ENCODE measurements at regions not wholly inside any gene's neighbourhood (a gene's known extent, or its start where the extent isn't known, plus 50 kb on each side); places are given as distances from the start of the nearest gene placed in this dataset.
"Not testable (repeated sequence)": the region's sequence is repeated elsewhere in the genome, so short reads cannot be mapped to it uniquely, and the experiment has no call there.

GRCh38 chr15:70367913-70368705 is 270.4 kb upstream of the TLE3 start:
- DNase-seq (ENCODE audit: low read depth), result not testable (repeated sequence)

- not testable (repeated sequence) for DNase-seq (ENCODE audit: low read depth)
Measured at GRCh38 chr15:70364023-70364422, 266.3 kb upstream of the TLE3 start.

- no peak for DNase-seq (ENCODE audit: low read depth)
Measured at GRCh38 chr15:70362886-70363285, 265.2 kb upstream of the TLE3 start.

GRCh38 chr15:70362350-70362749 is 264.6 kb upstream of the TLE3 start:
- no peak for DNase-seq (ENCODE audit: low read depth)

- DNase-seq (ENCODE audit: low read depth), result no peak
Measured at GRCh38 chr15:70361891-70362290, 264.2 kb upstream of the TLE3 start.

GRCh38 chr15:70361106-70361505 is 263.4 kb upstream of the TLE3 start:
- DNase-seq (ENCODE audit: low read depth), result no peak

GRCh38 chr15:70358871-70359647 is 261.3 kb upstream of the TLE3 start:
- DNase-seq (ENCODE audit: low read depth), result no peak

GRCh38 chr15:70358011-70358819 is 260.5 kb upstream of the TLE3 start:
- DNase-seq (ENCODE audit: low read depth), result no peak

- no peak for DNase-seq (ENCODE audit: low read depth)
Measured at GRCh38 chr15:70357453-70357852, 259.7 kb upstream of the TLE3 start.

- DNase-seq (ENCODE audit: low read depth), result no peak
Measured at GRCh38 chr15:70356919-70357318, 259.2 kb upstream of the TLE3 start.

- DNase-seq (ENCODE audit: low read depth), result no peak
Measured at GRCh38 chr15:70356062-70356860, 258.5 kb upstream of the TLE3 start.

GRCh38 chr15:70355275-70355795 is 257.6 kb upstream of the TLE3 start:
- DNase-seq (ENCODE audit: low read depth), result no peak

- DNase-seq (ENCODE audit: low read depth), result no peak
Measured at GRCh38 chr15:70354346-70354905, 256.7 kb upstream of the TLE3 start.

GRCh38 chr15:70353606-70354345 is 256.1 kb upstream of the TLE3 start:
- DNase-seq (ENCODE audit: low read depth), result no peak

GRCh38 chr15:70351941-70352774 is 254.4 kb upstream of the TLE3 start:
- DNase-seq (ENCODE audit: low read depth), result no peak

- no peak for DNase-seq (ENCODE audit: low read depth)
Measured at GRCh38 chr15:70351391-70351790, 253.7 kb upstream of the TLE3 start.

- no peak for DNase-seq (ENCODE audit: low read depth)
Measured at GRCh38 chr15:70348581-70349344, 251.0 kb upstream of the TLE3 start.

GRCh38 chr15:70348226-70348543 is 250.5 kb upstream of the TLE3 start:
- no peak for DNase-seq (ENCODE audit: low read depth)
